ENCODE measurements at regions not wholly inside any gene's neighbourhood (a gene's known extent, or its start where the extent isn't known, plus 50 kb on each side); places are given as distances from the start of the nearest gene placed in this dataset.
"Not testable (repeated sequence)": the region's sequence is repeated elsewhere in the genome, so short reads cannot be mapped to it uniquely, and the experiment has no call there.

GRCh38 chr18:58805467-58806187 is 59.0 kb upstream of the ZNF532 start:
- H3K27me3 Mint-ChIP-seq, result peaks cover 19% of the 10 kb centered on the region
- no peaks in the 10 kb centered on the region for H3K9me3 Mint-ChIP-seq
- H3K36me3 Mint-ChIP-seq (ENCODE audit: insufficient read depth), result no peaks in the 10 kb centered on the region
- no peaks in the 10 kb centered on the region for H3K4me1 Mint-ChIP-seq
- H3K4me3 Mint-ChIP-seq, result no peak overlapping the region
- no peak overlapping the region for H3K27ac Mint-ChIP-seq (ENCODE audit: low read depth)
- DNase-seq (ENCODE audit: low spot score in 2 of 2) (no peak), ATAC-seq (replicated peaks; ENCODE audit: extremely low read depth, poor library complexity, severe bottlenecking) (no peak)

GRCh38 chr18:58806826-58807714 is 57.6 kb upstream of the ZNF532 start:
- Mint-ChIP-seq H3K36me3 (ENCODE audit: insufficient read depth) (no peaks in the 10 kb centered on the region), H3K27ac (ENCODE audit: low read depth) (peak overlapping the region; percentile 77), H3K27me3 (peaks cover 19% of the 10 kb centered on the region), H3K9me3 (no peaks in the 10 kb centered on the region), H3K4me3 (no peak overlapping the region), H3K4me1 (no peaks in the 10 kb centered on the region)
- ATAC-seq (replicated peaks; ENCODE audit: extremely low read depth, poor library complexity, severe bottlenecking) (no peak), DNase-seq (ENCODE audit: low spot score in 2 of 2) (no peak)

- H3K4me3 Mint-ChIP-seq, result no peak overlapping the region
- no peaks in the 10 kb centered on the region for H3K9me3 Mint-ChIP-seq
- H3K27ac Mint-ChIP-seq (ENCODE audit: low read depth), result peak overlapping the region; percentile 77
- no peaks in the 10 kb centered on the region for H3K36me3 Mint-ChIP-seq (ENCODE audit: insufficient read depth)
- ATAC-seq (replicated peaks; ENCODE audit: extremely low read depth, poor library complexity, severe bottlenecking) (no peak), DNase-seq (ENCODE audit: low spot score in 2 of 2) (no peak)
- no peaks in the 10 kb centered on the region for H3K4me1 Mint-ChIP-seq
- peaks cover 19% of the 10 kb centered on the region for H3K27me3 Mint-ChIP-seq
These were observed 56.9 kb upstream of the ZNF532 start for GRCh38 chr18:58807766-58808165.

GRCh38 chr18:58808349-58808748 is 56.3 kb upstream of the ZNF532 start:
- H3K27me3 Mint-ChIP-seq, result peaks cover 20% of the 10 kb centered on the region
- no peaks in the 10 kb centered on the region for H3K9me3 Mint-ChIP-seq
- no peaks in the 10 kb centered on the region for H3K36me3 Mint-ChIP-seq (ENCODE audit: insufficient read depth)

GRCh38 chr18:58811859-58812258 is 52.8 kb upstream of the ZNF532 start:
- H3K27me3 Mint-ChIP-seq, result peaks cover 47% of the 10 kb centered on the region
- DNase-seq (ENCODE audit: low spot score in 2 of 2); H3K4me3 Mint-ChIP-seq; H3K27ac Mint-ChIP-seq (ENCODE audit: low read depth); H3K4me1 Mint-ChIP-seq; ATAC-seq (replicated peaks; ENCODE audit: extremely low read depth, poor library complexity, severe bottlenecking); H3K9me3 Mint-ChIP-seq; H3K36me3 Mint-ChIP-seq (ENCODE audit: insufficient read depth): not testable (repeated sequence)

More at GRCh38 chr18:58808349-58808748, 56.3 kb upstream of the ZNF532 start:
- no peak overlapping the region for H3K27ac Mint-ChIP-seq (ENCODE audit: low read depth)
- H3K4me1 Mint-ChIP-seq, result no peaks in the 10 kb centered on the region
- no peak for DNase-seq (ENCODE audit: low spot score in 2 of 2)
- H3K4me3 Mint-ChIP-seq, result no peak overlapping the region
- no peak for ATAC-seq (replicated peaks; ENCODE audit: extremely low read depth, poor library complexity, severe bottlenecking)

GRCh38 chr18:58813105-58813504 is 51.6 kb upstream of the ZNF532 start:
- H3K36me3 Mint-ChIP-seq (ENCODE audit: insufficient read depth), result no peaks in the 10 kb centered on the region
- H3K27ac Mint-ChIP-seq (ENCODE audit: low read depth), result no peak overlapping the region
- no peaks in the 10 kb centered on the region for H3K9me3 Mint-ChIP-seq
- H3K4me3 Mint-ChIP-seq, result no peak overlapping the region
- no peak for ATAC-seq (replicated peaks; ENCODE audit: extremely low read depth, poor library complexity, severe bottlenecking)
- no peaks in the 10 kb centered on the region for H3K4me1 Mint-ChIP-seq
- no peak for DNase-seq (ENCODE audit: low spot score in 2 of 2)
- peaks cover 41% of the 10 kb centered on the region for H3K27me3 Mint-ChIP-seq

- H3K4me1 Mint-ChIP-seq, result peaks cover 1% of the 10 kb centered on the region
These were observed 51.0 kb upstream of the ZNF532 start for GRCh38 chr18:58813561-58814225.

GRCh38 chr18:58814317-58814716 is 50.4 kb upstream of the ZNF532 start:
- Mint-ChIP-seq H3K4me1 (peaks cover 7% of the 10 kb centered on the region), H3K9me3 (no peaks in the 10 kb centered on the region), H3K27ac (ENCODE audit: low read depth) (no peak overlapping the region), H3K4me3 (no peak overlapping the region), H3K27me3 (peaks cover 41% of the 10 kb centered on the region), H3K36me3 (ENCODE audit: insufficient read depth) (no peaks in the 10 kb centered on the region)
- ATAC-seq (replicated peaks; ENCODE audit: extremely low read depth, poor library complexity, severe bottlenecking), result no peak
- no peak for DNase-seq (ENCODE audit: low spot score in 2 of 2)

More at GRCh38 chr18:58813561-58814225, 51.0 kb upstream of the ZNF532 start:
- Mint-ChIP-seq H3K27ac (ENCODE audit: low read depth) (no peak overlapping the region), H3K27me3 (peaks cover 41% of the 10 kb centered on the region), H3K4me3 (no peak overlapping the region), H3K36me3 (ENCODE audit: insufficient read depth) (no peaks in the 10 kb centered on the region), H3K9me3 (no peaks in the 10 kb centered on the region)
- ATAC-seq (replicated peaks; ENCODE audit: extremely low read depth, poor library complexity, severe bottlenecking) (no peak), DNase-seq (ENCODE audit: low spot score in 2 of 2) (no peak)
